ENCODE measurements at regions not wholly inside any gene's neighbourhood (a gene's known extent, or its start where the extent isn't known, plus 50 kb on each side); places are given as distances from the start of the nearest gene placed in this dataset.
"Not testable (repeated sequence)": the region's sequence is repeated elsewhere in the genome, so short reads cannot be mapped to it uniquely, and the experiment has no call there.

DNA sequence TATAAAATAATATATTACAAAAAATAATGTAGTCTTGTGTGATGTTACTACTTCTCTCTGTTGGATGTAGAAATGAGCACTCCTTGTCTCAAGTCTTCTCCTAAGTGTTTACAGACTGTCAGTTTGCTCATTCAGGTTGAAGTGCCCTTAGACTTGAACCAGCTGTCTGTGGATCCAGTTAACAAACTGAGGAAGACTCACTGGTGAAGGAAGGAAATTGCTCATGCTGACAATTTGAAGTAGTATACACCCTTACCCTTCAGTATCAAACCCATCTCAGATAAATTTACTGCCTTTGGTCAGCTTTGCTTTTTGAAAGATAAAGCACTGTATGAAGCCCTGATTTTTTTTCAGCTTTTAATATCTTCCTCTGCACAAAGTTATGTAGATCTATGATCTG lies 854.2 kb upstream of the ZEB2 start:
- Histone ChIP-seq H3K27me3 (ENCODE audit: insufficient read depth, low read length) (no peaks in the 10 kb centered on the region), H4K20me1 (ENCODE audit: control insufficient read depth, insufficient read depth, insufficient read length) (no peaks in the 10 kb centered on the region), H3K79me1 (ENCODE audit: insufficient read depth, low read depth, low read length, poor library complexity, severe bottlenecking) (no peaks in the 10 kb centered on the region), H4K8ac (replicated peaks; ENCODE audit: insufficient read length, low read depth, low read length) (no peak overlapping the region), H2BK5ac (ENCODE audit: insufficient read length, low read length) (no peak overlapping the region), H3K23ac (ENCODE audit: insufficient read length, low read depth, low read length) (no peak overlapping the region), H2AK5ac (ENCODE audit: insufficient read length, low read length) (no peak overlapping the region), H2AFZ (ENCODE audit: low read length) (no peak overlapping the region), H3K4me2 (ENCODE audit: insufficient read depth, insufficient read length, low read length) (no peak overlapping the region), H3K18ac (ENCODE audit: insufficient read length, low read depth, low read length) (no peak overlapping the region), H2BK12ac (ENCODE audit: insufficient read length, low read depth, low read length) (no peak overlapping the region), H4K5ac (ENCODE audit: insufficient read length, low read depth, low read length) (no peak overlapping the region), H3K9me3 (ENCODE audit: control insufficient read depth, low read depth, low read length) (no peaks in the 10 kb centered on the region), H3K27ac (ENCODE audit: insufficient read length, low read depth, low read length) (no peak overlapping the region), H3K14ac (ENCODE audit: insufficient read depth, low read length) (no peak overlapping the region), H4K91ac (ENCODE audit: insufficient read length, low read depth, low read length) (no peak overlapping the region), H3T11ph (ENCODE audit: low read length) (no peak overlapping the region), H3K9ac (ENCODE audit: extremely low read depth, insufficient read length, low read length) (no peak overlapping the region), H2BK120ac (ENCODE audit: low read depth, low read length, poor library complexity, severe bottlenecking) (no peak overlapping the region), H3K56ac (ENCODE audit: insufficient read length, low read depth, low read length) (no peak overlapping the region), H3K4ac (ENCODE audit: low read depth, low read length) (no peak overlapping the region), H3K79me2 (ENCODE audit: insufficient read depth, low read length) (no peaks in the 10 kb centered on the region), H2BK20ac (ENCODE audit: low read depth, low read length, poor library complexity, severe bottlenecking) (no peak overlapping the region), H3K23me2 (ENCODE audit: insufficient read length, low read depth, low read length, poor library complexity, severe bottlenecking) (no peaks in the 10 kb centered on the region), H3K4me1 (ENCODE audit: insufficient read depth, low read length) (no peaks in the 10 kb centered on the region), H2BK15ac (ENCODE audit: low read depth, low read length) (no peak overlapping the region)
- Mint-ChIP-seq H3K36me3 (ENCODE audit: insufficient read depth in 1 of 3, low read depth in 3 of 3) (no peaks in the 10 kb centered on the region), H3K4me1 (no peaks in the 10 kb centered on the region), H3K27me3 (ENCODE audit: low read depth) (no peaks in the 10 kb centered on the region), H3K4me3 (no peak overlapping the region), H3K9me3 (no peaks in the 10 kb centered on the region), H3K27ac (no peak overlapping the region)
- TF ChIP-seq, protein P1, sequence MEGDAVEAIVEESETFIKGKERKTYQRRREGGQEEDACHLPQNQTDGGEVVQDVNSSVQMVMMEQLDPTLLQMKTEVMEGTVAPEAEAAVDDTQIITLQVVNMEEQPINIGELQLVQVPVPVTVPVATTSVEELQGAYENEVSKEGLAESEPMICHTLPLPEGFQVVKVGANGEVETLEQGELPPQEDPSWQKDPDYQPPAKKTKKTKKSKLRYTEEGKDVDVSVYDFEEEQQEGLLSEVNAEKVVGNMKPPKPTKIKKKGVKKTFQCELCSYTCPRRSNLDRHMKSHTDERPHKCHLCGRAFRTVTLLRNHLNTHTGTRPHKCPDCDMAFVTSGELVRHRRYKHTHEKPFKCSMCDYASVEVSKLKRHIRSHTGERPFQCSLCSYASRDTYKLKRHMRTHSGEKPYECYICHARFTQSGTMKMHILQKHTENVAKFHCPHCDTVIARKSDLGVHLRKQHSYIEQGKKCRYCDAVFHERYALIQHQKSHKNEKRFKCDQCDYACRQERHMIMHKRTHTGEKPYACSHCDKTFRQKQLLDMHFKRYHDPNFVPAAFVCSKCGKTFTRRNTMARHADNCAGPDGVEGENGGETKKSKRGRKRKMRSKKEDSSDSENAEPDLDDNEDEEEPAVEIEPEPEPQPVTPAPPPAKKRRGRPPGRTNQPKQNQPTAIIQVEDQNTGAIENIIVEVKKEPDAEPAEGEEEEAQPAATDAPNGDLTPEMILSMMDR (conservative IDR thresholded peaks at IDR 0.05): no peak
- DNase-seq: no peak

DNA sequence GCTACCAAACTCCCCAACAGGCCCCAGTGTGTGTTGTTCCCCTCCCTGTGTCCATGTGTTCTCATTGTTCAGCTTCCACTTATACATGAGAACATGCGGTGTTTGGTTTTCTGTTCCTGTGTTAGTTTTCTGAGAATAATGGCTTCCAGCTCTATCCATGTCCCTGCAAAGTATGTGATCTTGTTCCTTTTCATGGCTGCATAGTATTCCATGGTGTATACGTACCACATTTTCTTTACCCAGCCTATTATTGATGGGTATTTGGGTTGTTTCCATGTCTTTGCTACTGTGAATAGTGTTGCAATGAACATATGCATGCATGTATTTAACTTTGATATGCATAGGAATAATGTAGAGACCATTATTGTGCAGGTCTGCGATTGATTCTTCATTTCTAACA lies 847.4 kb upstream of the ZEB2 start:
- no CpG with 5 or more reads among the region's 3 CpGs for WGBS (ENCODE audit: extremely low coverage, insufficient read length, low lambda C conversion rate)
- not testable (repeated sequence) for H3K14ac ChIP-seq (ENCODE audit: insufficient read depth, low read length); H3K18ac ChIP-seq (ENCODE audit: insufficient read length, low read depth, low read length); H3K4me2 ChIP-seq (ENCODE audit: insufficient read depth, insufficient read length, low read length); H3K4me1 Mint-ChIP-seq; H3K23ac ChIP-seq (ENCODE audit: insufficient read length, low read depth, low read length); H3K36me3 Mint-ChIP-seq (ENCODE audit: insufficient read depth in 1 of 3, low read depth in 3 of 3); DNase-seq; H4K8ac ChIP-seq (replicated peaks; ENCODE audit: insufficient read length, low read depth, low read length); H4K91ac ChIP-seq (ENCODE audit: insufficient read length, low read depth, low read length); H2BK15ac ChIP-seq (ENCODE audit: low read depth, low read length); H2BK20ac ChIP-seq (ENCODE audit: low read depth, low read length, poor library complexity, severe bottlenecking); H3K4me3 Mint-ChIP-seq; H3K9me3 Mint-ChIP-seq; H2BK5ac ChIP-seq (ENCODE audit: insufficient read length, low read length); H3K56ac ChIP-seq (ENCODE audit: insufficient read length, low read depth, low read length); H3T11ph ChIP-seq (ENCODE audit: low read length); H3K79me2 ChIP-seq (ENCODE audit: insufficient read depth, low read length); H3K79me1 ChIP-seq (ENCODE audit: insufficient read depth, low read depth, low read length, poor library complexity, severe bottlenecking); H2BK12ac ChIP-seq (ENCODE audit: insufficient read length, low read depth, low read length); H3K27me3 Mint-ChIP-seq (ENCODE audit: low read depth); H3K9ac ChIP-seq (ENCODE audit: extremely low read depth, insufficient read length, low read length); H3K27me3 ChIP-seq (ENCODE audit: insufficient read depth, low read length); H4K5ac ChIP-seq (ENCODE audit: insufficient read length, low read depth, low read length); H3K9me3 ChIP-seq (ENCODE audit: control insufficient read depth, low read depth, low read length); H3K27ac ChIP-seq (ENCODE audit: insufficient read length, low read depth, low read length); H3K4me1 ChIP-seq (ENCODE audit: insufficient read depth, low read length); H3K4ac ChIP-seq (ENCODE audit: low read depth, low read length); H2BK120ac ChIP-seq (ENCODE audit: low read depth, low read length, poor library complexity, severe bottlenecking); H2AK5ac ChIP-seq (ENCODE audit: insufficient read length, low read length); H3K23me2 ChIP-seq (ENCODE audit: insufficient read length, low read depth, low read length, poor library complexity, severe bottlenecking); H4K20me1 ChIP-seq (ENCODE audit: control insufficient read depth, insufficient read depth, insufficient read length); H3K27ac Mint-ChIP-seq; H2AFZ ChIP-seq (ENCODE audit: low read length)
